ENCODE measurements at regions not wholly inside any gene's neighbourhood (a gene's known extent, or its start where the extent isn't known, plus 50 kb on each side); places are given as distances from the start of the nearest gene placed in this dataset.

DNA sequence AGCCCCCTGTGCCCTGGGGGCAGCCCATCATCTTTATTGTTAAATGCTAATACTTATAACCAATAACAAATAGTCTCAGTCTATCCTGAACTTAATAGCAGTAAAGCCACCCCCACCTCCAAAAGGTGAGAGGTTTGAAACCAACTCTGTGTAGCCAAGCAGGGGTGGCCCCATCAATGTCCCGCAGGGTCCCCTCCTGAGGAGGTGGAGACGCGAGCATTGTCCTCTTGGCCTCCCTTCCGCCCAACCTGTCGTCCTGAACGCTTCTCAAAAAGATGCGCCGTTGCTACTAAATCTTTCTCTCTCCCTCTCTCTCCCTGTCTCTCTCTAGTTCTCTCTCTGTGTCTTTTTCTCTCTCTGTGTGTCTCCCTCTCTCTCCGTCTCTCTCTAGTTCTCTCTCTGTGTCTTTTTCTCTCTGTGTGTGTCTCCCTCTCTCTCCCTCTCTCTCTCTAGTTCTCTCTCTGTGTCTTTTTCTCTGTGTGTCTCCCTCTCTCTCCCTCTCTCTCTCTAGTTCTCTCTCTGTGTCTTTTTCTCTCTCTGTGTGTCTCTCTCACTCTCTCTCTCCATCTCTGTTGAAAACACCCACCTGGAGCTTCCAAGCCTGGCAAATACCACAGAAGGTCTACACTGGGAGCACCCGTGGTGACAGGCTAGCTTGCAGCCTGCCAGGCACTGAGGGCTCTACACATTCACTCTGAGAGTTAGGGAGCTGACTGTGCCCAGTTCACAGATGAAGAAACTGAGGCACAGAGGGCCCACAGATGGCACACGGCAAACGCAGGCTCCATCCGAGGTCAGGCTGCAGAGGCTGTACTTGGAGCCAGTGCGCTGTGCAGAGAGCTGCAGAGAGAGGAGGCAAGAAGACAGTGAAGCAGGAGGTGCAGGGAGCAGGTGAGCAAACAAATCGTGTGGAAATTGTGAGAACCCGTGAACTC lies 185.9 kb downstream of the C16orf95 start:
- TF ChIP-seq TAF1 (IDR thresholded peaks at IDR 0.05; ENCODE audit: borderline replicate concordance, insufficient read depth, low read length): no peak
- no peak for TF ChIP-seq POLR2AphosphoS5 (IDR thresholded peaks at IDR 0.05; ENCODE audit: low read depth, low read length)
- no peak for TF ChIP-seq SIN3A (IDR thresholded peaks at IDR 0.05; ENCODE audit: borderline replicate concordance, insufficient read depth, low read length)
- TF ChIP-seq, protein P1, sequence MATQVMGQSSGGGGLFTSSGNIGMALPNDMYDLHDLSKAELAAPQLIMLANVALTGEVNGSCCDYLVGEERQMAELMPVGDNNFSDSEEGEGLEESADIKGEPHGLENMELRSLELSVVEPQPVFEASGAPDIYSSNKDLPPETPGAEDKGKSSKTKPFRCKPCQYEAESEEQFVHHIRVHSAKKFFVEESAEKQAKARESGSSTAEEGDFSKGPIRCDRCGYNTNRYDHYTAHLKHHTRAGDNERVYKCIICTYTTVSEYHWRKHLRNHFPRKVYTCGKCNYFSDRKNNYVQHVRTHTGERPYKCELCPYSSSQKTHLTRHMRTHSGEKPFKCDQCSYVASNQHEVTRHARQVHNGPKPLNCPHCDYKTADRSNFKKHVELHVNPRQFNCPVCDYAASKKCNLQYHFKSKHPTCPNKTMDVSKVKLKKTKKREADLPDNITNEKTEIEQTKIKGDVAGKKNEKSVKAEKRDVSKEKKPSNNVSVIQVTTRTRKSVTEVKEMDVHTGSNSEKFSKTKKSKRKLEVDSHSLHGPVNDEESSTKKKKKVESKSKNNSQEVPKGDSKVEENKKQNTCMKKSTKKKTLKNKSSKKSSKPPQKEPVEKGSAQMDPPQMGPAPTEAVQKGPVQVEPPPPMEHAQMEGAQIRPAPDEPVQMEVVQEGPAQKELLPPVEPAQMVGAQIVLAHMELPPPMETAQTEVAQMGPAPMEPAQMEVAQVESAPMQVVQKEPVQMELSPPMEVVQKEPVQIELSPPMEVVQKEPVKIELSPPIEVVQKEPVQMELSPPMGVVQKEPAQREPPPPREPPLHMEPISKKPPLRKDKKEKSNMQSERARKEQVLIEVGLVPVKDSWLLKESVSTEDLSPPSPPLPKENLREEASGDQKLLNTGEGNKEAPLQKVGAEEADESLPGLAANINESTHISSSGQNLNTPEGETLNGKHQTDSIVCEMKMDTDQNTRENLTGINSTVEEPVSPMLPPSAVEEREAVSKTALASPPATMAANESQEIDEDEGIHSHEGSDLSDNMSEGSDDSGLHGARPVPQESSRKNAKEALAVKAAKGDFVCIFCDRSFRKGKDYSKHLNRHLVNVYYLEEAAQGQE (IDR thresholded peaks at IDR 0.05; ENCODE audit: insufficient read depth in 1 of 2, low read depth in 2 of 2, low read length in 2 of 2): no peak
- no peak for TF ChIP-seq FOXP2 (optimal IDR thresholded peaks at IDR 0.05; ENCODE audit: borderline replicate concordance, extremely low read depth, extremely low read length, insufficient read depth)

DNA sequence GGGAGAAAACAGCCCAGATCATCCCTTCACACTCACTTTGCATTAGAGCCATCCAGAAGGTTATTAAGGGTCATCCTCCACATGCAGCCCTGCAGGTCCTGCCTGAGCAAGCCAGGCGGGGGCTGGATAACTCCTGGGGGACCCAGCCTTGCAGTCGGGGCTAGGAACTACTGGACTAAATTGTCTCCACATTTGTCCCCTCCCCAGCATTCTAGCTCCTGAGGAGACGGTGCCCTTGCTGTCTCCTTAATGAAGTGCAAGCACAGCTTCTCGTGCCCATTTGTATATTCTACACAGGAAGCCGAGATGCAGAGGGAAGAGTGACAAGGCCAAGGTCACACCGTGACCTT lies 185.2 kb downstream of the C16orf95 start:
- TF ChIP-seq TAF1 (IDR thresholded peaks at IDR 0.05; ENCODE audit: borderline replicate concordance, insufficient read depth, low read length) (no peak), FOXP2 (optimal IDR thresholded peaks at IDR 0.05; ENCODE audit: borderline replicate concordance, extremely low read depth, extremely low read length, insufficient read depth) (no peak), SIN3A (IDR thresholded peaks at IDR 0.05; ENCODE audit: borderline replicate concordance, insufficient read depth, low read length) (no peak), POLR2AphosphoS5 (IDR thresholded peaks at IDR 0.05; ENCODE audit: low read depth, low read length) (no peak)
- TF ChIP-seq, protein P1 (IDR thresholded peaks at IDR 0.05; ENCODE audit: insufficient read depth in 1 of 2, low read depth in 2 of 2, low read length in 2 of 2): no peak

DNA sequence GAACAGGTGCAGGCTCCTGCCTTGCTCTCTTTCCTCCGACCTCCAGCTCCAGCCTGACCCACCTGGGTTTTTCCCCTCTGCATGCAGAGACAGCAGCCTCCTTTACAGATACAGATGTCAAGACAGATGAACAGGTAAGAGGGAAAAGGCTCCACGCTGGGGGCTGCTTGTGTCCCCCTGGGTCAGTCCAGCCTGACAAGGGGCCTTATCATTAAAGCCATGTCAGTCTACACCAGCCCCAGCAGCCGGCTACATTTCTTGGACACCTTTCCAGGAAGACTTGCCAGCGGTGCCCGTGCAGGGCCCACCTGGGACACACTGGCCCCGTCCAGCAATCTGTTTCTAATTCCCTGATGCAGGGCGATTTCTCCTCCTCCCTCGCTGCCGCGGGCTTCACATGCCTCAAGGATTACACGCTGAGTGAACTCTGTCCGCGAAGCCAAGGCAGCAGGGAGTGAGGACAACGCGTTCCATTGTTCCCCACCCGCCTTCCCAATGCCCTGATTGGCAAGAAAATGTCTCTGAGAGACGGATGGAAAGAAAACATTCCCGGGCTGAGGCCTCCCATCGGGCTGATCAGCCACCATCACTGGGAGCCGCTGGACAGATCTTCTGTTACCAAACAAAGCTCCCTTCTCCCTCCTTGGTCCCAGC lies 184.7 kb downstream of the C16orf95 start:
- TF ChIP-seq POLR2AphosphoS5 (IDR thresholded peaks at IDR 0.05; ENCODE audit: low read depth, low read length): no peak
- TF ChIP-seq, protein P1 (IDR thresholded peaks at IDR 0.05; ENCODE audit: insufficient read depth in 1 of 2, low read depth in 2 of 2, low read length in 2 of 2): no peak
- TF ChIP-seq SIN3A (IDR thresholded peaks at IDR 0.05; ENCODE audit: borderline replicate concordance, insufficient read depth, low read length): no peak
- TF ChIP-seq FOXP2 (optimal IDR thresholded peaks at IDR 0.05; ENCODE audit: borderline replicate concordance, extremely low read depth, extremely low read length, insufficient read depth): no peak
- TF ChIP-seq TAF1 (IDR thresholded peaks at IDR 0.05; ENCODE audit: borderline replicate concordance, insufficient read depth, low read length): no peak

- TF ChIP-seq FOXP2 (optimal IDR thresholded peaks at IDR 0.05; ENCODE audit: borderline replicate concordance, extremely low read depth, extremely low read length, insufficient read depth) (no peak), TAF1 (IDR thresholded peaks at IDR 0.05; ENCODE audit: borderline replicate concordance, insufficient read depth, low read length) (no peak), SIN3A (IDR thresholded peaks at IDR 0.05; ENCODE audit: borderline replicate concordance, insufficient read depth, low read length) (no peak), POLR2AphosphoS5 (IDR thresholded peaks at IDR 0.05; ENCODE audit: low read depth, low read length) (no peak)
- TF ChIP-seq, protein P1 (IDR thresholded peaks at IDR 0.05; ENCODE audit: insufficient read depth in 1 of 2, low read depth in 2 of 2, low read length in 2 of 2): no peak
Observed at GRCh38 chr16:87133112-87133850, 183.9 kb downstream of the C16orf95 start.
